K562 (cell line): ENCODE measurements at regions not wholly inside any gene's neighbourhood (a gene's known extent, or its start where the extent isn't known, plus 50 kb on each side); places are given as distances from the start of the nearest gene placed in this dataset.

Experiments used
- ATAC-seq: fragments of 200-7000 bp; cut with Tn5 transposase; 3 replicates; pipeline ENCODE4 v1.9.1; 2020; ENCODE audit warnings: moderate library complexity
- BruUV-seq: library from RNA; stranded (reverse); fragments of 400-500 nt; replicated peaks from 2 replicates; lab custom pipeline; 2021; lab: Mats Ljungman, UMichigan
- CTCF ChIA-PET: fragments of 300-600 bp; formaldehyde crosslinking; extraction: SDS; loops from one replicate; lab custom pipeline; 2021; ENCODE audit warnings: low intra/inter-chr PET ratio; lab: Yijun Ruan, JAX
- POLR2A ChIA-PET: fragments of 300-600, 350-650 bp; sonication (Branson Sonifier 250); formaldehyde crosslinking; extraction: SDS; loops from one replicate; lab custom pipeline; 2021; ENCODE audit warnings: antibody characterized with exemption, inconsistent platforms; lab: Yijun Ruan, JAX
- DNase-seq, 4 experiments: peaks; one replicate each; pipeline versions ENCODE4 v3.0.0 to v3.0.0-alpha.2; 2011 to 2018; ENCODE audit warnings: low spot score in 3 of 4, mixed read lengths in 3 of 4; ENCODE audit errors: extremely low read depth in 1 of 4
- FAIRE-seq: peaks from 2 replicates; lab custom pipeline; 2011; peaks lifted over from hg19 to GRCh38; lab: Jason Lieb, UNC
- H2AFZ ChIP-seq: 2 replicates; pipeline ENCODE4 v1.6.0; 2011; ENCODE audit warnings: low read depth, low read length, control low read depth, inconsistent platforms
- H3K27ac ChIP-seq: fragments of 200-600 bp; 3 replicates; pipeline ENCODE4 v1.8.0; 2011; ENCODE audit warnings: low read depth, mild to moderate bottlenecking, control low read depth, inconsistent platforms, low read length, moderate library complexity, mixed read lengths; ENCODE audit errors: extremely low read depth
- H3K27me3 ChIP-seq, 2 experiments: fragments of 300-600 bp in 1 of 2; 2 replicates in 1 of 2; 3 replicates in 1 of 2; pipeline versions ENCODE4 v1.6.0 to v1.8.0; 2011; ENCODE audit warnings: inconsistent platforms in 2 of 2, low read length in 2 of 2, mild to moderate bottlenecking in 1 of 2, mixed read lengths in 1 of 2, moderate library complexity in 1 of 2; ENCODE audit not compliant: control insufficient read depth in 2 of 2, insufficient read depth in 2 of 2
- H3K36me3 ChIP-seq: fragments of 300-600 bp; 3 replicates; pipeline ENCODE4 v1.8.0; 2011; ENCODE audit warnings: mild to moderate bottlenecking, low read length, inconsistent platforms; ENCODE audit not compliant: control insufficient read depth, insufficient read depth
- H3K4me1 ChIP-seq, 2 experiments: fragments of 200-600 bp in 1 of 2; replicated peaks in 1 of 2; 2 replicates in 1 of 2; 3 replicates in 1 of 2; pipeline versions ENCODE4 v1.5.1 to v1.8.0; 2011; ENCODE audit warnings: inconsistent platforms in 2 of 2, low read length in 2 of 2, mild to moderate bottlenecking in 1 of 2, mixed read lengths in 1 of 2, moderate library complexity in 1 of 2; ENCODE audit not compliant: control insufficient read depth in 2 of 2, insufficient read depth in 2 of 2
- H3K4me2 ChIP-seq: 2 replicates; pipeline ENCODE4 v1.6.1; 2011; ENCODE audit warnings: low read length, control low read depth, inconsistent platforms, mixed read lengths; ENCODE audit not compliant: insufficient read depth
- H3K4me3 ChIP-seq: fragments of 200-600 bp; sonication (generic), shearing (Covaris generic); 2 replicates; pipeline ENCODE4 v1.5.1; 2016; ENCODE audit warnings: control low read depth, inconsistent platforms
- H3K79me2 ChIP-seq: fragments of 200-600 bp; 3 replicates; pipeline ENCODE4 v1.8.0; 2011; ENCODE audit warnings: low read length, inconsistent platforms; ENCODE audit not compliant: control insufficient read depth, insufficient read depth
- H3K9ac ChIP-seq, 2 experiments: 2 replicates each; pipeline versions ENCODE4 v1.6.0 to v1.6.1; 2011; ENCODE audit warnings: low read depth in 2 of 2, low read length in 2 of 2, control low read depth in 1 of 2, inconsistent platforms in 1 of 2, mild to moderate bottlenecking in 1 of 2, mixed read lengths in 1 of 2; ENCODE audit not compliant: insufficient read depth in 1 of 2
- H3K9me1 ChIP-seq: one replicate; pipeline ENCODE4 v1.6.0; 2011; ENCODE audit warnings: inconsistent platforms, mild to moderate bottlenecking, low read length, moderate library complexity; ENCODE audit not compliant: control insufficient read depth, insufficient read depth
- H3K9me3 ChIP-seq: replicated peaks from 2 replicates; pipeline ENCODE4 v1.5.1; 2011; ENCODE audit warnings: low read depth, low read length, inconsistent platforms; ENCODE audit not compliant: control insufficient read depth, insufficient read depth
- H4K20me1 ChIP-seq: replicated peaks from 2 replicates; pipeline ENCODE4 v1.6.1; 2011; ENCODE audit warnings: low read length, inconsistent platforms, mixed read lengths; ENCODE audit not compliant: control insufficient read depth, insufficient read depth
- DACH1 ChIP-seq: fragments of 450-650 bp; IDR thresholded peaks from 2 replicates; pipeline ENCODE4 v1.6.1; 2018; ENCODE audit not compliant: partially characterized antibody
- GABPA ChIP-seq: fragments of 200-800 bp; sonication (Bioruptor generic); conservative IDR thresholded peaks from 2 replicates; pipeline ENCODE4 v1.6.1; 2016; ENCODE audit warnings: low read depth, missing genetic modification characterization, missing compliant biosample characterization
- MEIS2 ChIP-seq: fragments of 450-650 bp; IDR thresholded peaks from 2 replicates; pipeline ENCODE4 v1.6.1; 2014; ENCODE audit warnings: mild to moderate bottlenecking; ENCODE audit not compliant: partially characterized antibody
- ZNF263 ChIP-seq: sonication (generic); formaldehyde crosslinking; IDR thresholded peaks from 2 replicates; pipeline ENCODE4 v1.8.0; 2022; ENCODE audit warnings: mild to moderate bottlenecking, missing genetic modification reagents, borderline replicate concordance
- WGBS: fragments of 100-300 bp; shearing (Covaris generic); methylation state at CpG from one replicate; pipeline ENCODE4 v1.1.6; 2016; ENCODE audit warnings: low coverage, mixed read lengths; ENCODE audit not compliant: insufficient coverage; ENCODE audit errors: missing lambda C conversion rate; 5-methylcytosine and 5-hydroxymethylcytosine counted together
- in situ Hi-C: fragments of 300-500 bp; cut with MboI; formaldehyde crosslinking; loops from 4 replicates; pipeline ENCODE4 v1.15.0; 2018; ENCODE audit warnings: inconsistent platforms, mixed read lengths
- intact Hi-C: fragments of 100-400 bp; cut with micrococcal nuclease; formaldehyde crosslinking; loops from 2 replicates; pipeline ENCODE4 v1.14.2; 2022
- TF ChIP-seq, protein P1 (sequence below): fragments of 450-650 bp; IDR thresholded peaks from 2 replicates; pipeline ENCODE4 v1.6.1; 2016; ENCODE audit warnings: missing biosample characterization, missing genetic modification characterization
- TF ChIP-seq, protein P2 (sequence below): fragments of 250-450 bp; sonication (Bioruptor Pico); IDR thresholded peaks from 2 replicates; pipeline ENCODE4 v1.9.0; 2021; ENCODE audit warnings: mild to moderate bottlenecking
- TF ChIP-seq, protein P3 (sequence below): fragments of 450-650 bp; formaldehyde crosslinking; IDR thresholded peaks from 2 replicates; pipeline ENCODE4 v1.4.0; 2020; ENCODE audit warnings: mild to moderate bottlenecking, mixed read lengths

DNA sequence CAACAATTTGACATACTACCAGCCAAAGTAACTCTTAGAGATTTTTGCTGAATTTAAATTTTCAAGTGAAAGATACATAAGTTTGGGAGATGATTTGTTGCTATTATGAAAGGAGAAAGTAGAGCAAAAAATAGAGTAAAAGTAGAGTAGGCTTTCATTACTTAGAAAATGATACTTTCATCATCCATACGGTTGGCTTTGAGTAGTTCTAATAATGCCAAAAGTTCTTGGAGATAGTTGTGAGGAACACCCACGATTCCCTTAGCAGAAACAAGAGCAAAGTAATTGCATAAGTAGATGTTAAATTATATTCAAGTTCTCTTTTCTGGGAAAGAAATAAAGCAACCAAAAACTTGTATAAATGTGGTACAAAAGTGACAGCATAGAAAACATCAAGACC, 95.0 kb upstream of the VAV3 start (continued):
- TF ChIP-seq, protein P1, sequence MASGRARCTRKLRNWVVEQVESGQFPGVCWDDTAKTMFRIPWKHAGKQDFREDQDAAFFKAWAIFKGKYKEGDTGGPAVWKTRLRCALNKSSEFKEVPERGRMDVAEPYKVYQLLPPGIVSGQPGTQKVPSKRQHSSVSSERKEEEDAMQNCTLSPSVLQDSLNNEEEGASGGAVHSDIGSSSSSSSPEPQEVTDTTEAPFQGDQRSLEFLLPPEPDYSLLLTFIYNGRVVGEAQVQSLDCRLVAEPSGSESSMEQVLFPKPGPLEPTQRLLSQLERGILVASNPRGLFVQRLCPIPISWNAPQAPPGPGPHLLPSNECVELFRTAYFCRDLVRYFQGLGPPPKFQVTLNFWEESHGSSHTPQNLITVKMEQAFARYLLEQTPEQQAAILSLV (tag), result no peak
- TF ChIP-seq MEIS2, result no peak
- TF ChIP-seq, protein P2, sequence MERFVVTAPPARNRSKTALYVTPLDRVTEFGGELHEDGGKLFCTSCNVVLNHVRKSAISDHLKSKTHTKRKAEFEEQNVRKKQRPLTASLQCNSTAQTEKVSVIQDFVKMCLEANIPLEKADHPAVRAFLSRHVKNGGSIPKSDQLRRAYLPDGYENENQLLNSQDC, result no peak

DNA sequence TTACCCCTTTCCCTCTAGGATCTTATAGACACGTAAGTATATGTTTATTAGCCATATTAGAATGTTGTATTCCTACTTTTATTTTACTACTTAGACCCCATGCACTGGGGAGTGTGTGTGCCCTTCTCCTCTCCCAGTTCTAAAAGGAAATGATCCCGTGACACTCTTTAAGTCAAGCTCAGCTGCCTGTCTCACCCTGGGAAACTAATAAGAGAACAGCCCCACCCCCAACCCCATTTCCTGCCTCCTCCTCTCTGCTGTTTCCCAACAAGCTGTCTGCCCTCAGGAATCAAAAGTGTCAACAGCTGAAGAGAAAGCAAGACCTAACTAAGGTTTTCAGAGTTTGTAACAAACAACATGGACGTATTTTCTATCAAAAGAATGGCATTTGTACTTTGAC, 92.6 kb upstream of the VAV3 start:
- H3K4me1 ChIP-seq, result no peaks in the 10 kb centered on the region
- peaks cover 0 to 6% of the 10 kb centered on the region in 2 experiments; a peak in 3 of 5 replicates for H3K27me3 ChIP-seq
- H3K36me3 ChIP-seq, result no peaks in the 10 kb centered on the region
- no peak overlapping the region for H3K9ac ChIP-seq
- WGBS, result 6% methylated on average over 3 of the region's 3 CpGs
- H3K4me3 ChIP-seq, result no peak overlapping the region
- intact Hi-C loops, result no loop called here
- H3K4me2 ChIP-seq, result no peak overlapping the region
- ChIA-PET POLR2A (no interaction called here), CTCF (interaction anchor here (0.7 kb wide), 1 partner anchor 973 kb away, joined by 3 read pairs; no protein-coding TSS in a partner anchor)
- H3K9me1 ChIP-seq, result no peaks in the 10 kb centered on the region
- BruUV-seq, result no TSS peak
- in situ Hi-C loops, result no loop called here
- DNase-seq, result no peak
- TF ChIP-seq, protein P3, sequence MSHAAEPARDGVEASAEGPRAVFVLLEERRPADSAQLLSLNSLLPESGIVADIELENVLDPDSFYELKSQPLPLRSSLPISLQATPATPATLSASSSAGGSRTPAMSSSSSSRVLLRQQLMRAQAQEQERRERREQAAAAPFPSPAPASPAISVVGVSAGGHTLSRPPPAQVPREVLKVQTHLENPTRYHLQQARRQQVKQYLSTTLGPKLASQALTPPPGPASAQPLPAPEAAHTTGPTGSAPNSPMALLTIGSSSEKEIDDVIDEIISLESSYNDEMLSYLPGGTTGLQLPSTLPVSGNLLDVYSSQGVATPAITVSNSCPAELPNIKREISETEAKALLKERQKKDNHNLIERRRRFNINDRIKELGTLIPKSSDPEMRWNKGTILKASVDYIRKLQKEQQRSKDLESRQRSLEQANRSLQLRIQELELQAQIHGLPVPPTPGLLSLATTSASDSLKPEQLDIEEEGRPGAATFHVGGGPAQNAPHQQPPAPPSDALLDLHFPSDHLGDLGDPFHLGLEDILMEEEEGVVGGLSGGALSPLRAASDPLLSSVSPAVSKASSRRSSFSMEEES (CRISPR knock-in tag), result peak; percentile 68
- TF ChIP-seq DACH1 (peak; percentile 61), ZNF263 (no peak), GABPA (tag) (0 out of 2 replicates have a peak, but pooled peaks have one; percentile 12)
- no peak for FAIRE-seq
- H3K79me2 ChIP-seq, result no peaks in the 10 kb centered on the region
- ATAC-seq, result no peak
- H3K27ac ChIP-seq, result no peak overlapping the region
- H2AFZ ChIP-seq, result no peak overlapping the region
- H3K9me3 ChIP-seq, result no peaks in the 10 kb centered on the region
- no peaks in the 10 kb centered on the region for H4K20me1 ChIP-seq
